ENCODE measurements at regions not wholly inside any gene's neighbourhood (a gene's known extent, or its start where the extent isn't known, plus 50 kb on each side); places are given as distances from the start of the nearest gene placed in this dataset.

GRCh38 chr2:12424219-12424618, 292.5 kb upstream of the TRIB2 start:
- TF ChIP-seq CTCF (IDR thresholded peaks at IDR 0.05): no peak
- no peak for TF ChIP-seq EZH2 (IDR thresholded peaks at IDR 0.05)
